ENCODE measurements at regions not wholly inside any gene's neighbourhood (a gene's known extent, or its start where the extent isn't known, plus 50 kb on each side); places are given as distances from the start of the nearest gene placed in this dataset.
"Not testable (repeated sequence)": the region's sequence is repeated elsewhere in the genome, so short reads cannot be mapped to it uniquely, and the experiment has no call there.

- Histone ChIP-seq H3K4me3 (no peak overlapping the region), H3K27ac (no peak overlapping the region)
Observed at GRCh38 chr6:112622036-112622435, 274.9 kb downstream of the RFPL4B start.

GRCh38 chr6:112626468-112627082, 279.4 kb downstream of the RFPL4B start:
- no peak overlapping the region for H3K4me3 ChIP-seq
- H3K27ac ChIP-seq, result no peak overlapping the region

GRCh38 chr6:112634376-112634775, 287.2 kb downstream of the RFPL4B start:
- no peak overlapping the region for H3K27ac ChIP-seq
- no peak overlapping the region for H3K4me3 ChIP-seq

GRCh38 chr6:112636650-112637262, 289.6 kb downstream of the RFPL4B start:
- no peak overlapping the region for H3K4me3 ChIP-seq
- H3K27ac ChIP-seq, result no peak overlapping the region

- Histone ChIP-seq H3K27ac (no peak overlapping the region), H3K4me3 (no peak overlapping the region)
Observed at GRCh38 chr6:112639391-112639831, 292.3 kb downstream of the RFPL4B start.

GRCh38 chr6:112640891-112641290, 293.8 kb downstream of the RFPL4B start:
- Histone ChIP-seq H3K4me3 (no peak overlapping the region), H3K27ac (no peak overlapping the region)

GRCh38 chr6:112649853-112650252, 302.7 kb downstream of the RFPL4B start:
- Histone ChIP-seq H3K27ac (no peak overlapping the region), H3K4me3 (no peak overlapping the region)

GRCh38 chr6:112651239-112651638, 304.1 kb downstream of the RFPL4B start:
- H3K27ac ChIP-seq, result no peak overlapping the region
- H3K4me3 ChIP-seq, result no peak overlapping the region

GRCh38 chr6:112659912-112660311, 312.8 kb downstream of the RFPL4B start:
- Histone ChIP-seq H3K27ac (no peak overlapping the region), H3K4me3 (no peak overlapping the region)

GRCh38 chr6:112660626-112661025, 313.5 kb downstream of the RFPL4B start:
- Histone ChIP-seq H3K27ac (no peak overlapping the region), H3K4me3 (no peak overlapping the region)

GRCh38 chr6:112663698-112664097, 316.6 kb downstream of the RFPL4B start:
- H3K4me3 ChIP-seq, result no peak overlapping the region
- H3K27ac ChIP-seq, result no peak overlapping the region

- H3K4me3 ChIP-seq, result no peak overlapping the region
- no peak overlapping the region for H3K27ac ChIP-seq
Observed at GRCh38 chr6:112665114-112665513, 318.0 kb downstream of the RFPL4B start.

- Histone ChIP-seq H3K27ac (no peak overlapping the region), H3K4me3 (no peak overlapping the region)
Observed at GRCh38 chr6:112665815-112666214, 318.7 kb downstream of the RFPL4B start.

- H3K27ac ChIP-seq, result no peak overlapping the region
Observed at GRCh38 chr6:112667427-112667826, 320.3 kb downstream of the RFPL4B start.

GRCh38 chr6:112680091-112680490, 333.0 kb downstream of the RFPL4B start:
- no peak overlapping the region for H3K27ac ChIP-seq
- H3K4me3 ChIP-seq, result no peak overlapping the region

More at GRCh38 chr6:112667427-112667826, 320.3 kb downstream of the RFPL4B start:
- H3K4me3 ChIP-seq, result no peak overlapping the region

- peak overlapping the region in 1 of 21 experiments; percentile 18 for H3K27ac ChIP-seq
Observed at GRCh38 chr6:112682071-112682470, 334.9 kb downstream of the RFPL4B start.

GRCh38 chr6:112683106-112683505, 336.0 kb downstream of the RFPL4B start:
- Histone ChIP-seq H3K4me3 (no peak overlapping the region), H3K27ac (peak overlapping the region in 1 of 21 experiments; percentile 11)

More at GRCh38 chr6:112682071-112682470, 334.9 kb downstream of the RFPL4B start:
- no peak overlapping the region for H3K4me3 ChIP-seq

GRCh38 chr6:112683926-112684325, 336.8 kb downstream of the RFPL4B start:
- Histone ChIP-seq H3K27ac (no peak overlapping the region), H3K4me3 (no peak overlapping the region)

- not testable (repeated sequence) for H3K27ac ChIP-seq, H3K4me3 ChIP-seq
Observed at GRCh38 chr6:112685521-112686220, 338.5 kb downstream of the RFPL4B start.

GRCh38 chr6:112688487-112689165, 341.5 kb downstream of the RFPL4B start:
- not testable (repeated sequence) for H3K4me3 ChIP-seq, H3K27ac ChIP-seq
